Esophagus squamous epithelium (tissue), 4 donors: ENCODE measurements at regions not wholly inside any gene's neighbourhood (a gene's known extent, or its start where the extent isn't known, plus 50 kb on each side); places are given as distances from the start of the nearest gene placed in this dataset.

Experiments used
- POLR2A ChIP-seq, 4 donors: fragments of 450-650 bp; IDR thresholded peaks; one replicate each; pipeline ENCODE4 v1.6.1; 2017; ENCODE audit warnings: antibody characterized with exemption in 4 of 4, mild to moderate bottlenecking in 4 of 4, moderate library complexity in 3 of 4
- TF ChIP-seq, protein P1 (sequence below), 6 experiments: fragments of 450-650 bp in 4 of 6; fragments of 200-600 bp in 2 of 6; sonication (generic) in 2 of 6; IDR thresholded peaks; one replicate each; pipeline ENCODE4 v1.5.1; 2016 to 2019; ENCODE audit warnings: antibody characterized with exemption in 6 of 6, mild to moderate bottlenecking in 4 of 6, moderate library complexity in 4 of 6

DNA sequence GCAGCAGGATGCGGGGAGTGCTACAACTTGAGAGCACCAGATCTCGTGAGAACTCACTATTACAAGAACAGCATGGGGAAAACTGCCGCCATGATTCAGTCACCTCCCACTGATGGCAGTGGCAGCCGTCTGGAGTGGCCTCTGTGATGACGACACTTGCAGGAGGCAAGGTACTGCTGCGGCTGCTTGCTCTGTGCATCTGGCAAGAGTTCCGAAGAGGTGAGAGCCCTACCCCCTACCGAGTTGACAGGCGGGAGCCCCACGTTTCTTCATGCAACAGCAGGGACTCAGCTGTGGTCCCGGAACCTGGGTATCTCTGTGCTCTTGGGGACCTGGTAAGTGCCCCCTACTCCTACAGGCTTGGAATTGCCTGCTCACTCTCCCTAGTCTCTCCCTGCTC, 1672.7 kb upstream of the TMEFF2 start:
- TF ChIP-seq, protein P1, sequence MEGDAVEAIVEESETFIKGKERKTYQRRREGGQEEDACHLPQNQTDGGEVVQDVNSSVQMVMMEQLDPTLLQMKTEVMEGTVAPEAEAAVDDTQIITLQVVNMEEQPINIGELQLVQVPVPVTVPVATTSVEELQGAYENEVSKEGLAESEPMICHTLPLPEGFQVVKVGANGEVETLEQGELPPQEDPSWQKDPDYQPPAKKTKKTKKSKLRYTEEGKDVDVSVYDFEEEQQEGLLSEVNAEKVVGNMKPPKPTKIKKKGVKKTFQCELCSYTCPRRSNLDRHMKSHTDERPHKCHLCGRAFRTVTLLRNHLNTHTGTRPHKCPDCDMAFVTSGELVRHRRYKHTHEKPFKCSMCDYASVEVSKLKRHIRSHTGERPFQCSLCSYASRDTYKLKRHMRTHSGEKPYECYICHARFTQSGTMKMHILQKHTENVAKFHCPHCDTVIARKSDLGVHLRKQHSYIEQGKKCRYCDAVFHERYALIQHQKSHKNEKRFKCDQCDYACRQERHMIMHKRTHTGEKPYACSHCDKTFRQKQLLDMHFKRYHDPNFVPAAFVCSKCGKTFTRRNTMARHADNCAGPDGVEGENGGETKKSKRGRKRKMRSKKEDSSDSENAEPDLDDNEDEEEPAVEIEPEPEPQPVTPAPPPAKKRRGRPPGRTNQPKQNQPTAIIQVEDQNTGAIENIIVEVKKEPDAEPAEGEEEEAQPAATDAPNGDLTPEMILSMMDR (IDR thresholded peaks at IDR 0.05): no peak
- TF ChIP-seq POLR2A (IDR thresholded peaks at IDR 0.05): no peak
